Endothelial cell of umbilical vein (primary cell): ENCODE measurements at regions not wholly inside any gene's neighbourhood (a gene's known extent, or its start where the extent isn't known, plus 50 kb on each side); places are given as distances from the start of the nearest gene placed in this dataset.

Source experiments
- BruUV-seq: library from RNA; stranded (reverse); fragments of 400-500 nt; replicated peaks from 2 replicates; lab custom pipeline; 2021; lab: Mats Ljungman, UMichigan
- CTCF ChIA-PET: fragments of 300-600, 350-600 bp; sonication (Branson Sonifier 250); formaldehyde crosslinking; loops from one replicate; lab custom pipeline; 2021; ENCODE audit warnings: antibody characterized with exemption, inconsistent platforms; lab: Charles Lee
- POLR2A ChIA-PET: fragments of 300-600, 350-600 bp; sonication (Branson Sonifier 250); formaldehyde crosslinking; loops from one replicate; lab custom pipeline; 2021; ENCODE audit warnings: antibody characterized with exemption, inconsistent platforms; lab: Charles Lee
- DNase-seq: peaks from one replicate; pipeline ENCODE4 v3.0.0-alpha.2; 2011; ENCODE audit warnings: low read depth, low spot score
- FAIRE-seq: peaks from 2 replicates; lab custom pipeline; 2011; peaks lifted over from hg19 to GRCh38; lab: Jason Lieb, UNC
- H2AFZ ChIP-seq: 2 replicates; pipeline ENCODE4 v1.6.0; 2012; ENCODE audit warnings: low read depth, low read length, control low read depth, inconsistent platforms
- H3K27ac ChIP-seq: 2 replicates; pipeline ENCODE4 v1.5.1; 2011; ENCODE audit warnings: low read depth, mild to moderate bottlenecking, control low read depth, low read length, moderate library complexity; ENCODE audit not compliant: insufficient read depth
- H3K27me3 ChIP-seq, 2 experiments: 2 replicates each; pipeline versions ENCODE4 v1.6.0 to v1.6.1; 2011; ENCODE audit warnings: low read length in 2 of 2, mixed read lengths in 1 of 2; ENCODE audit not compliant: control insufficient read depth in 2 of 2, insufficient read depth in 2 of 2
- H3K36me3 ChIP-seq, 2 experiments: 2 replicates in 1 of 2; 3 replicates in 1 of 2; pipeline ENCODE4 v1.5.1; 2011; ENCODE audit warnings: low read length in 2 of 2, mild to moderate bottlenecking in 1 of 2, moderate library complexity in 1 of 2; ENCODE audit not compliant: control insufficient read depth in 2 of 2, insufficient read depth in 2 of 2; ENCODE audit errors: extremely low read depth in 1 of 2
- H3K4me1 ChIP-seq: 3 replicates; pipeline ENCODE4 v1.5.1; 2011; ENCODE audit warnings: mild to moderate bottlenecking, low read length; ENCODE audit not compliant: control insufficient read depth, insufficient read depth; ENCODE audit errors: extremely low read depth
- H3K4me2 ChIP-seq: 2 replicates; pipeline ENCODE4 v1.6.1; 2011; ENCODE audit warnings: low read length, control low read depth, mixed read lengths; ENCODE audit not compliant: insufficient read depth
- H3K4me3 ChIP-seq, 3 experiments: fragments of 200-600 bp in 1 of 3; sonication (generic), shearing (Covaris generic) in 1 of 3; replicated peaks in 1 of 3; 2 replicates each; pipeline ENCODE4 v1.5.1; 2011 to 2016; ENCODE audit warnings: control low read depth in 3 of 3, low read length in 3 of 3, mild to moderate bottlenecking in 2 of 3, inconsistent platforms in 1 of 3, low read depth in 1 of 3, moderate library complexity in 1 of 3; ENCODE audit not compliant: insufficient read depth in 1 of 3
- H3K79me2 ChIP-seq: 2 replicates; pipeline ENCODE4 v1.6.0; 2012; ENCODE audit warnings: low read length, inconsistent platforms; ENCODE audit not compliant: control insufficient read depth, insufficient read depth
- H3K9ac ChIP-seq: replicated peaks from 2 replicates; pipeline ENCODE3; 2011; ENCODE audit warnings: low read length, control low read depth; ENCODE audit not compliant: insufficient read depth; ENCODE audit errors: extremely low read depth
- H3K9me1 ChIP-seq: replicated peaks from 3 replicates; pipeline ENCODE4 v1.6.0; 2011; ENCODE audit warnings: mild to moderate bottlenecking, low read length; ENCODE audit not compliant: control insufficient read depth, insufficient read depth; ENCODE audit errors: extremely low read depth
- H3K9me3 ChIP-seq: replicated peaks from 2 replicates; pipeline ENCODE4 v1.5.1; 2012; ENCODE audit warnings: low read length, inconsistent platforms; ENCODE audit not compliant: control insufficient read depth, insufficient read depth
- H4K20me1 ChIP-seq: replicated peaks from 2 replicates; pipeline ENCODE3; 2011; ENCODE audit warnings: mild to moderate bottlenecking, low read length; ENCODE audit not compliant: control insufficient read depth, insufficient read depth; ENCODE audit errors: extremely low read depth
- EZH2 ChIP-seq: IDR thresholded peaks from 2 replicates; pipeline ENCODE4 v1.6.1; 2012; ENCODE audit warnings: borderline replicate concordance, low read depth, mild to moderate bottlenecking, moderate library complexity, low read length, inconsistent platforms; ENCODE audit not compliant: severe bottlenecking
- FOS ChIP-seq: IDR thresholded peaks from 2 replicates; pipeline ENCODE4 v1.6.1; 2011; ENCODE audit warnings: mild to moderate bottlenecking, low read length, moderate library complexity, borderline replicate concordance; ENCODE audit not compliant: insufficient read depth
- GATA2 ChIP-seq: IDR thresholded peaks from 2 replicates; pipeline ENCODE4 v1.7.0; 2011; ENCODE audit warnings: low read depth, mild to moderate bottlenecking, moderate library complexity, mixed read lengths, low read length; ENCODE audit not compliant: insufficient read length, insufficient read depth
- JUN ChIP-seq: IDR thresholded peaks from 2 replicates; pipeline ENCODE4 v1.6.1; 2011; ENCODE audit warnings: borderline replicate concordance, low read depth; ENCODE audit not compliant: insufficient read length, insufficient read depth
- MYC ChIP-seq: IDR thresholded peaks from one replicate; pipeline ENCODE4 v1.6.1; 2011; ENCODE audit warnings: mild to moderate bottlenecking, low read depth, low read length
- POLR2A ChIP-seq: IDR thresholded peaks from 2 replicates; pipeline ENCODE4 v1.6.1; 2012; ENCODE audit warnings: low read depth, mild to moderate bottlenecking, control low read depth, low read length
- POLR2AphosphoS5 ChIP-seq: IDR thresholded peaks from 2 replicates; pipeline ENCODE4 v1.6.1; 2012; ENCODE audit warnings: low read depth, mild to moderate bottlenecking, control low read depth, low read length, moderate library complexity; ENCODE audit not compliant: insufficient read depth
- dilution Hi-C: fragments of 300-500 bp; cut with MboI; formaldehyde crosslinking; loops from one replicate; pipeline ENCODE4 v1.15.0; 2019; ENCODE audit warnings: low sequenced_read_pairs; ENCODE audit not compliant: extremely low pct_ligation_motif_present
- intact Hi-C: fragments of 100-400 bp; cut with micrococcal nuclease; formaldehyde crosslinking; loops from one replicate; pipeline ENCODE4 v1.10.0; 2022
- TF ChIP-seq, protein P1 (sequence below), 2 donors: IDR thresholded peaks; 1 replicate in 1 of 2; 2 replicates in 1 of 2; pipeline ENCODE4 v1.5.1; 2011; ENCODE audit warnings: low read length in 2 of 2, mild to moderate bottlenecking in 2 of 2, moderate library complexity in 2 of 2, control low read depth in 1 of 2, inconsistent platforms in 1 of 2, low read depth in 1 of 2; ENCODE audit not compliant: insufficient read depth in 1 of 2; ENCODE audit errors: extremely low read depth in 1 of 2
- TF ChIP-seq, protein P2 (sequence below): IDR thresholded peaks from 2 replicates; pipeline ENCODE4 v1.6.1; 2011; ENCODE audit not compliant: insufficient read depth, insufficient read length

DNA sequence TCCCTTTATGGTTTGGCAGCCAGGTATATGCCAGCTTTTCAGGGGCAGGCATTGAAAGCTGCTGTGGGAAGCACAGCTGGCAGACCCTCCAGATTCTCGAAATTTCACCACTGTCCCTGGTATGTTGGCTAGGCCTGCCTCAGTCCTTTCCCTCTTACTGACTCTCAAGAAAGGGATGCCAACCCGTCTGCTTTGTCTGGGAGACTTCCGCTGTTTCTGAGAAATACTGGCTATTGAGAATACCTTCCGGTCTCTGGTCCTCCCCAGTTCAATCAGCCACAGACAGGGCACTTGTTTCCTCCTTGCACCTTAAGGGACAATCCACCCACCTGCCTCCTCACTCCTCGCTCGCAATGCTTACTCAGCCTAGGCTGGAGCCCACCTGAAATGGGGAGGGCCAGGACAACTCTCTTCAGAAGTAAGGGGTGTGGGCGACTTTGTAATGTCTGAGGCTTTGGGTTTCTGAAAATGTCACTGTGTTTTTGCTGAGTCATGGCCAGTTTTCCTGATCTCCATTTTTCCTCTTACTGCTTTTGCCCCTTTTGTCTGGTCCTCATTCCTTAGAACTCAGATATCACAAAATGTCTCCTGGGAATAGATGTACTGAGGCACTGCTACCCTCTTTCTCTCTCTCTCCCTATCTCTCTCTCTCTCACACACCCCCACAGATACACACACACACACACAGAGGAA is 571.1 kb downstream of the TNS1 start:
- no peak overlapping the region for H3K9ac ChIP-seq
- no peak for DNase-seq
- no peaks in the 10 kb centered on the region for H3K79me2 ChIP-seq
- no peaks in the 10 kb centered on the region for H3K9me3 ChIP-seq
- POLR2A ChIA-PET, result no interaction called here
- no peak overlapping the region for H3K27ac ChIP-seq
- TF ChIP-seq POLR2AphosphoS5 (no peak), EZH2 (no peak), MYC (no peak), GATA2 (no peak), POLR2A (no peak), JUN (no peak), FOS (no peak)
- TF ChIP-seq, protein P1, sequence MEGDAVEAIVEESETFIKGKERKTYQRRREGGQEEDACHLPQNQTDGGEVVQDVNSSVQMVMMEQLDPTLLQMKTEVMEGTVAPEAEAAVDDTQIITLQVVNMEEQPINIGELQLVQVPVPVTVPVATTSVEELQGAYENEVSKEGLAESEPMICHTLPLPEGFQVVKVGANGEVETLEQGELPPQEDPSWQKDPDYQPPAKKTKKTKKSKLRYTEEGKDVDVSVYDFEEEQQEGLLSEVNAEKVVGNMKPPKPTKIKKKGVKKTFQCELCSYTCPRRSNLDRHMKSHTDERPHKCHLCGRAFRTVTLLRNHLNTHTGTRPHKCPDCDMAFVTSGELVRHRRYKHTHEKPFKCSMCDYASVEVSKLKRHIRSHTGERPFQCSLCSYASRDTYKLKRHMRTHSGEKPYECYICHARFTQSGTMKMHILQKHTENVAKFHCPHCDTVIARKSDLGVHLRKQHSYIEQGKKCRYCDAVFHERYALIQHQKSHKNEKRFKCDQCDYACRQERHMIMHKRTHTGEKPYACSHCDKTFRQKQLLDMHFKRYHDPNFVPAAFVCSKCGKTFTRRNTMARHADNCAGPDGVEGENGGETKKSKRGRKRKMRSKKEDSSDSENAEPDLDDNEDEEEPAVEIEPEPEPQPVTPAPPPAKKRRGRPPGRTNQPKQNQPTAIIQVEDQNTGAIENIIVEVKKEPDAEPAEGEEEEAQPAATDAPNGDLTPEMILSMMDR (IDR thresholded peaks at IDR 0.05; ENCODE audit: extremely low read depth in 1 of 2, insufficient read depth in 1 of 2, low read depth in 1 of 2, low read length in 2 of 2), result no peak
- TF ChIP-seq, protein P2, sequence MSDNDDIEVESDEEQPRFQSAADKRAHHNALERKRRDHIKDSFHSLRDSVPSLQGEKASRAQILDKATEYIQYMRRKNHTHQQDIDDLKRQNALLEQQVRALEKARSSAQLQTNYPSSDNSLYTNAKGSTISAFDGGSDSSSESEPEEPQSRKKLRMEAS, result no peak
- H3K4me2 ChIP-seq, result no peak overlapping the region
- H3K9me1 ChIP-seq, result no peaks in the 10 kb centered on the region
- no peaks in the 10 kb centered on the region for H4K20me1 ChIP-seq
- intact Hi-C loops, result no loop called here
- dilution Hi-C loops, result no loop called here
- CTCF ChIA-PET, result no interaction called here
- BruUV-seq, result no TSS peak
- H3K4me1 ChIP-seq, result no peaks in the 10 kb centered on the region
- H3K4me3 ChIP-seq, result no peak overlapping the region
- FAIRE-seq, result no peak
- no peak overlapping the region for H2AFZ ChIP-seq
- H3K36me3 ChIP-seq, result no peaks in the 10 kb centered on the region
- H3K27me3 ChIP-seq, result no peaks in the 10 kb centered on the region
